Smooth muscle cell (in vitro differentiated cells): ENCODE measurements at regions not wholly inside any gene's neighbourhood (a gene's known extent, or its start where the extent isn't known, plus 50 kb on each side); places are given as distances from the start of the nearest gene placed in this dataset.

ENCODE experiments used
- DNase-seq: peaks from one replicate; lab custom pipeline; 2025; ENCODE audit not compliant: unreplicated experiment; lab: John Stamatoyannopoulos, UW
- H2AFZ ChIP-seq: fragments of 200-600 bp; sonication (generic); 2 replicates; pipeline ENCODE4 v1.6.0; 2016; ENCODE audit warnings: antibody characterized with exemption, low read depth, mild to moderate bottlenecking
- H3F3A ChIP-seq: fragments of 200-600 bp; sonication (generic); 2 replicates; pipeline ENCODE4 v1.6.0; 2017; ENCODE audit warnings: antibody characterized with exemption, low read depth
- H3K27ac ChIP-seq: fragments of 200-600 bp; sonication (generic); 2 replicates; pipeline ENCODE4 v1.5.1; 2016; ENCODE audit warnings: low read depth, mild to moderate bottlenecking
- H3K27me3 ChIP-seq: fragments of 200-600 bp; sonication (generic); 2 replicates; pipeline ENCODE4 v1.6.1; 2016; ENCODE audit warnings: low read depth, mild to moderate bottlenecking
- H3K36me3 ChIP-seq: fragments of 200-600 bp; sonication (generic); 2 replicates; pipeline ENCODE4 v1.5.1; 2016; ENCODE audit warnings: low read depth
- H3K4me1 ChIP-seq: fragments of 200-600 bp; sonication (generic); 2 replicates; pipeline ENCODE4 v1.5.1; 2016; ENCODE audit warnings: low read depth
- H3K4me2 ChIP-seq: fragments of 200-600 bp; sonication (generic); 2 replicates; pipeline ENCODE4 v1.6.0; 2016; ENCODE audit warnings: mild to moderate bottlenecking
- H3K4me3 ChIP-seq: fragments of 200-600 bp; sonication (generic); 2 replicates; pipeline ENCODE4 v1.5.1; 2016; ENCODE audit warnings: mild to moderate bottlenecking
- H3K79me2 ChIP-seq: fragments of 200-600 bp; sonication (generic); 2 replicates; pipeline ENCODE4 v1.6.0; 2016; ENCODE audit warnings: low read depth, mild to moderate bottlenecking
- H3K9ac ChIP-seq: fragments of 200-600 bp; sonication (generic); 2 replicates; pipeline ENCODE4 v1.6.0; 2016; ENCODE audit warnings: low read depth
- H3K9me3 ChIP-seq: fragments of 200-600 bp; sonication (generic); replicated peaks from 2 replicates; pipeline ENCODE4 v1.5.1; 2016; ENCODE audit warnings: low read depth
- H4K20me1 ChIP-seq: fragments of 200-600 bp; sonication (generic); 2 replicates; pipeline ENCODE4 v1.6.0; 2016; ENCODE audit warnings: low read depth
- CTCF ChIP-seq: fragments of 200-600 bp; sonication (generic); IDR thresholded peaks from 2 replicates; pipeline ENCODE4 v1.5.1; 2017; ENCODE audit warnings: borderline replicate concordance, mild to moderate bottlenecking, antibody characterized with exemption; ENCODE audit not compliant: insufficient read depth, poor library complexity, severe bottlenecking
- WGBS: methylation state at CpG from one replicate; pipeline ENCODE4 v1.1.7; 2016; ENCODE audit warnings: low lambda C conversion rate; 5-methylcytosine and 5-hydroxymethylcytosine counted together

- Histone ChIP-seq H3K9ac (no peak overlapping the region), H3K27me3 (peaks cover 30% of the 10 kb centered on the region), H3K27ac (no peak overlapping the region), H3K4me2 (no peak overlapping the region), H3K9me3 (no peaks in the 10 kb centered on the region), H3K4me1 (no peaks in the 10 kb centered on the region), H3K36me3 (no peaks in the 10 kb centered on the region), H4K20me1 (no peaks in the 10 kb centered on the region), H3K79me2 (no peaks in the 10 kb centered on the region), H2AFZ (no peak overlapping the region), H3F3A (no peaks in the 10 kb centered on the region), H3K4me3 (no peak overlapping the region)
- TF ChIP-seq CTCF: no peak
- DNase-seq: no peak
These were observed 95.3 kb upstream of the FAM136A start for GRCh38 chr2:70397186-70397585.

GRCh38 chr2:70396612-70397011 is 94.7 kb upstream of the FAM136A start:
- Histone ChIP-seq H2AFZ (no peak overlapping the region), H3K9me3 (no peaks in the 10 kb centered on the region), H3K27me3 (peaks cover 30% of the 10 kb centered on the region), H3K27ac (no peak overlapping the region), H3K9ac (no peak overlapping the region), H3F3A (no peaks in the 10 kb centered on the region), H3K79me2 (no peaks in the 10 kb centered on the region), H3K4me1 (no peaks in the 10 kb centered on the region), H4K20me1 (no peaks in the 10 kb centered on the region), H3K4me2 (no peak overlapping the region), H3K4me3 (no peak overlapping the region), H3K36me3 (no peaks in the 10 kb centered on the region)
- TF ChIP-seq CTCF: no peak
- WGBS: 85% methylated on average over 5 of the region's 5 CpGs
- DNase-seq: no peak

- H3K36me3 ChIP-seq: no peaks in the 10 kb centered on the region
- no peak overlapping the region for H3K4me3 ChIP-seq
- no peak for DNase-seq
- no peaks in the 10 kb centered on the region for H3F3A ChIP-seq
- H3K4me2 ChIP-seq: no peak overlapping the region
- no peak overlapping the region for H3K9ac ChIP-seq
- H3K9me3 ChIP-seq: no peaks in the 10 kb centered on the region
- WGBS: 95% methylated on average over 3 of the region's 3 CpGs
- peaks cover 25% of the 10 kb centered on the region for H3K27me3 ChIP-seq
- no peaks in the 10 kb centered on the region for H3K4me1 ChIP-seq
- H2AFZ ChIP-seq: no peak overlapping the region
- H4K20me1 ChIP-seq: no peaks in the 10 kb centered on the region
- TF ChIP-seq CTCF: no peak
- no peaks in the 10 kb centered on the region for H3K79me2 ChIP-seq
- H3K27ac ChIP-seq: no peak overlapping the region
These were observed 92.0 kb upstream of the FAM136A start for GRCh38 chr2:70393881-70394280.

- Histone ChIP-seq H3F3A (no peaks in the 10 kb centered on the region), H3K4me1 (no peaks in the 10 kb centered on the region), H3K9me3 (no peaks in the 10 kb centered on the region), H4K20me1 (no peaks in the 10 kb centered on the region), H3K36me3 (no peaks in the 10 kb centered on the region), H2AFZ (no peak overlapping the region), H3K27me3 (peaks cover 6% of the 10 kb centered on the region), H3K79me2 (no peaks in the 10 kb centered on the region), H3K27ac (no peak overlapping the region), H3K4me2 (no peak overlapping the region), H3K9ac (no peak overlapping the region), H3K4me3 (no peak overlapping the region)
- 92% methylated on average over 1 of the region's 1 CpG for WGBS
- TF ChIP-seq CTCF: no peak
- DNase-seq: no peak
These were observed 90.1 kb upstream of the FAM136A start for GRCh38 chr2:70391988-70392387.
